H9 (cell line): ENCODE measurements at regions not wholly inside any gene's neighbourhood (a gene's known extent, or its start where the extent isn't known, plus 50 kb on each side); places are given as distances from the start of the nearest gene placed in this dataset.

Experiments
- DNase-seq: peaks from one replicate; pipeline ENCODE4 v3.0.0-alpha.2; 2017
- H2AFZ ChIP-seq: one replicate; pipeline ENCODE4 v1.6.1; 2013; ENCODE audit warnings: mild to moderate bottlenecking, low read length, control low read depth, moderate library complexity
- H2AK5ac ChIP-seq: 2 replicates; pipeline ENCODE4 v1.6.1; 2013; ENCODE audit warnings: low read length, control low read depth, mixed read lengths; ENCODE audit not compliant: insufficient read length
- H2BK120ac ChIP-seq: one replicate; pipeline ENCODE4 v1.6.1; 2013; ENCODE audit warnings: low read depth, mild to moderate bottlenecking, low read length, control low read depth, inconsistent platforms; ENCODE audit not compliant: poor library complexity, severe bottlenecking
- H2BK12ac ChIP-seq: 2 replicates; pipeline ENCODE4 v1.6.1; 2013; ENCODE audit warnings: low read length, control low read depth, mixed read lengths, low read depth; ENCODE audit not compliant: insufficient read length
- H2BK15ac ChIP-seq: 2 replicates; pipeline ENCODE4 v1.6.1; 2013; ENCODE audit warnings: low read depth, low read length, control low read depth
- H2BK20ac ChIP-seq: one replicate; pipeline ENCODE4 v1.6.1; 2013; ENCODE audit warnings: low read depth, mild to moderate bottlenecking, low read length, control low read depth, inconsistent platforms; ENCODE audit not compliant: poor library complexity, severe bottlenecking
- H2BK5ac ChIP-seq: 2 replicates; pipeline ENCODE4 v1.6.1; 2013; ENCODE audit warnings: low read length, control low read depth, mixed read lengths; ENCODE audit not compliant: insufficient read length
- H3K14ac ChIP-seq: 2 replicates; pipeline ENCODE4 v1.6.1; 2013; ENCODE audit warnings: low read length, control low read depth; ENCODE audit not compliant: insufficient read depth
- H3K18ac ChIP-seq: 2 replicates; pipeline ENCODE4 v1.6.1; 2013; ENCODE audit warnings: low read depth, mild to moderate bottlenecking, mixed read lengths, low read length, control low read depth; ENCODE audit not compliant: insufficient read length
- H3K23ac ChIP-seq: 2 replicates; pipeline ENCODE4 v1.6.1; 2013; ENCODE audit warnings: low read length, control low read depth, mixed read lengths, low read depth; ENCODE audit not compliant: insufficient read length
- H3K23me2 ChIP-seq: 2 replicates; pipeline ENCODE4 v1.6.1; 2013; ENCODE audit warnings: low read depth, mild to moderate bottlenecking, mixed read lengths, low read length, control low read depth; ENCODE audit not compliant: insufficient read length, poor library complexity, severe bottlenecking
- H3K27ac ChIP-seq: 2 replicates; pipeline ENCODE4 v1.5.1; 2013; ENCODE audit warnings: low read length, control low read depth, mixed read lengths, low read depth; ENCODE audit not compliant: insufficient read length
- H3K27me3 ChIP-seq: 2 replicates; pipeline ENCODE4 v1.6.1; 2013; ENCODE audit warnings: low read length, control low read depth, inconsistent platforms; ENCODE audit not compliant: insufficient read depth
- H3K4ac ChIP-seq: 2 replicates; pipeline ENCODE4 v1.6.1; 2013; ENCODE audit warnings: low read depth, mild to moderate bottlenecking, control low read depth, inconsistent platforms, low read length, moderate library complexity
- H3K4me1 ChIP-seq: 2 replicates; pipeline ENCODE4 v1.6.1; 2013; ENCODE audit warnings: low read length, control low read depth, inconsistent platforms; ENCODE audit not compliant: insufficient read depth
- H3K4me2 ChIP-seq: 2 replicates; pipeline ENCODE4 v1.6.1; 2013; ENCODE audit warnings: low read length, control low read depth, mixed read lengths; ENCODE audit not compliant: insufficient read length, insufficient read depth
- H3K56ac ChIP-seq: 2 replicates; pipeline ENCODE4 v1.6.1; 2013; ENCODE audit warnings: low read depth, mild to moderate bottlenecking, mixed read lengths, low read length, control low read depth; ENCODE audit not compliant: insufficient read length
- H3K79me1 ChIP-seq: 2 replicates; pipeline ENCODE4 v1.6.1; 2013; ENCODE audit warnings: low read depth, mild to moderate bottlenecking, moderate library complexity, low read length, control low read depth, inconsistent platforms; ENCODE audit not compliant: insufficient read depth, poor library complexity, severe bottlenecking
- H3K79me2 ChIP-seq: 2 replicates; pipeline ENCODE4 v1.6.1; 2013; ENCODE audit warnings: low read length, control low read depth, inconsistent platforms; ENCODE audit not compliant: insufficient read depth
- H3K9ac ChIP-seq: 2 replicates; pipeline ENCODE4 v1.6.1; 2013; ENCODE audit warnings: low read length, control low read depth, mixed read lengths; ENCODE audit not compliant: insufficient read length; ENCODE audit errors: extremely low read depth
- H3K9me3 ChIP-seq: one replicate; pipeline ENCODE4 v1.6.1; 2013; ENCODE audit warnings: low read depth, low read length, inconsistent platforms; ENCODE audit not compliant: control insufficient read depth
- H3T11ph ChIP-seq: one replicate; pipeline ENCODE4 v1.6.1; 2013; ENCODE audit warnings: mild to moderate bottlenecking, low read length, control low read depth, inconsistent platforms
- H4K20me1 ChIP-seq: one replicate; pipeline ENCODE4 v1.6.1; 2013; ENCODE audit not compliant: control insufficient read depth, insufficient read length, insufficient read depth
- H4K5ac ChIP-seq: 2 replicates; pipeline ENCODE4 v1.6.1; 2013; ENCODE audit warnings: low read depth, mild to moderate bottlenecking, mixed read lengths, low read length, control low read depth; ENCODE audit not compliant: insufficient read length
- H4K8ac ChIP-seq: replicated peaks from 2 replicates; pipeline ENCODE4 v1.6.1; 2013; ENCODE audit warnings: low read length, control low read depth, mixed read lengths, low read depth; ENCODE audit not compliant: insufficient read length
- H4K91ac ChIP-seq: 2 replicates; pipeline ENCODE4 v1.6.1; 2013; ENCODE audit warnings: low read depth, mild to moderate bottlenecking, moderate library complexity, mixed read lengths, low read length, control low read depth; ENCODE audit not compliant: insufficient read length
- H3K27ac Mint-ChIP-seq, 3 experiments: 2 replicates in 2 of 3; 3 replicates in 1 of 3; pipeline ENCODE4 v1.8.0; 2020 to 2021; ENCODE audit warnings: mixed read lengths in 3 of 3, mild to moderate bottlenecking in 1 of 3, moderate library complexity in 1 of 3
- H3K27me3 Mint-ChIP-seq: 2 replicates; pipeline ENCODE4 v1.8.0; 2021; ENCODE audit warnings: low read depth, mild to moderate bottlenecking, moderate library complexity, mixed read lengths
- H3K36me3 Mint-ChIP-seq, 3 experiments: 2 replicates in 2 of 3; 3 replicates in 1 of 3; pipeline ENCODE4 v1.8.0; 2020 to 2021; ENCODE audit warnings: low read depth in 3 of 3, mixed read lengths in 3 of 3; ENCODE audit not compliant: insufficient read depth in 1 of 3
- H3K4me1 Mint-ChIP-seq, 2 experiments: 2 replicates each; pipeline ENCODE4 v1.8.0; 2020; ENCODE audit warnings: mixed read lengths in 2 of 2
- H3K4me3 Mint-ChIP-seq, 2 experiments: 2 replicates in 1 of 2; 3 replicates in 1 of 2; pipeline ENCODE4 v1.8.0; 2020 to 2021; ENCODE audit warnings: mild to moderate bottlenecking in 2 of 2, mixed read lengths in 2 of 2, moderate library complexity in 1 of 2
- H3K9me3 Mint-ChIP-seq, 2 experiments: 2 replicates in 1 of 2; 3 replicates in 1 of 2; pipeline ENCODE4 v1.8.0; 2020; ENCODE audit warnings: mild to moderate bottlenecking in 2 of 2, mixed read lengths in 2 of 2, moderate library complexity in 1 of 2
- CTCF ChIP-seq: fragments of 200-600 bp; sonication (generic); conservative IDR thresholded peaks from 3 replicates; pipeline ENCODE4 v1.8.0; 2021; ENCODE audit warnings: antibody characterized with exemption, mild to moderate bottlenecking
- WGBS: extraction: QIAGEN DNeasy Blood & Tissue Kit; methylation state at CpG from one replicate; pipeline ENCODE4 v1.1.7; 2013; ENCODE audit warnings: missing lambda C conversion rate, low lambda C conversion rate, mixed read lengths; ENCODE audit not compliant: insufficient read length; ENCODE audit errors: extremely low coverage; 5-methylcytosine and 5-hydroxymethylcytosine counted together

GRCh38 chr5:54832858-54833257 is 152.5 kb downstream of the ESM1 start:
- TF ChIP-seq CTCF: no peak
- H2AK5ac ChIP-seq: no peak overlapping the region

More at GRCh38 chr5:54832858-54833257, 152.5 kb downstream of the ESM1 start:
- Histone ChIP-seq H3K14ac (no peak overlapping the region), H2AFZ (no peak overlapping the region), H4K20me1 (no peaks in the 10 kb centered on the region), H3K23ac (no peak overlapping the region), H3K79me1 (no peaks in the 10 kb centered on the region), H3K27me3 (no peaks in the 10 kb centered on the region), H3K4me2 (no peak overlapping the region), H3K9me3 (no peaks in the 10 kb centered on the region), H2BK120ac (no peak overlapping the region), H3K18ac (no peak overlapping the region), H3K4ac (no peak overlapping the region), H2BK12ac (no peak overlapping the region), H3K56ac (no peak overlapping the region), H3K23me2 (no peaks in the 10 kb centered on the region), H3K79me2 (no peaks in the 10 kb centered on the region), H4K5ac (no peak overlapping the region), H2BK5ac (no peak overlapping the region), H3K9ac (no peak overlapping the region), H4K91ac (no peak overlapping the region), H3K4me1 (no peaks in the 10 kb centered on the region), H3K27ac (no peak overlapping the region), H2BK20ac (no peak overlapping the region), H4K8ac (no peak overlapping the region), H3T11ph (no peak overlapping the region), H2BK15ac (no peak overlapping the region)
- Mint-ChIP-seq H3K9me3 (no peaks in the 10 kb centered on the region), H3K36me3 (no peaks in the 10 kb centered on the region), H3K4me3 (no peak overlapping the region), H3K27me3 (peaks cover 1% of the 10 kb centered on the region; the same call in 1 of the 2 replicates), H3K27ac (no peak overlapping the region), H3K4me1 (no peaks in the 10 kb centered on the region)
- WGBS: no CpG with 5 or more reads among the region's 5 CpGs
- no peak for DNase-seq
